ENCODE measurements at regions not wholly inside any gene's neighbourhood (a gene's known extent, or its start where the extent isn't known, plus 50 kb on each side); places are given as distances from the start of the nearest gene placed in this dataset.

- Histone ChIP-seq H3K36me3 (no peaks in the 10 kb centered on the region), H3K4me3 (peak overlapping the region in 1 of 2 donors; percentile 11), H3K9me3 (no peaks in the 10 kb centered on the region), H3K27me3 (no peaks in the 10 kb centered on the region), H3K27ac (no peak overlapping the region), H3K4me1 (peaks cover 0 to 24% of the 10 kb centered on the region in 2 donors)
- TF ChIP-seq CTCF (IDR thresholded peaks at IDR 0.05), result no peak
- DNase-seq (ENCODE audit: low spot score), result no peak
These were observed 119.2 kb downstream of the ACKR3 start for GRCh38 chr2:236688563-236689392.

- no peak overlapping the region for H3K27ac ChIP-seq
- TF ChIP-seq CTCF (IDR thresholded peaks at IDR 0.05), result no peak
- no peaks in the 10 kb centered on the region for H3K9me3 ChIP-seq
- peaks cover 0 to 24% of the 10 kb centered on the region in 2 donors for H3K4me1 ChIP-seq
- no peaks in the 10 kb centered on the region for H3K36me3 ChIP-seq
- H3K4me3 ChIP-seq, result no peak overlapping the region
- no peaks in the 10 kb centered on the region for H3K27me3 ChIP-seq
- no peak for DNase-seq (ENCODE audit: low spot score)
These were observed 119.7 kb downstream of the ACKR3 start for GRCh38 chr2:236689393-236689700.

- no peak for DNase-seq (ENCODE audit: low spot score)
- H3K4me1 ChIP-seq, result peaks cover 0 to 24% of the 10 kb centered on the region in 2 donors
- H3K36me3 ChIP-seq, result no peaks in the 10 kb centered on the region
- no peak overlapping the region for H3K27ac ChIP-seq
- no peaks in the 10 kb centered on the region for H3K27me3 ChIP-seq
- H3K9me3 ChIP-seq, result no peaks in the 10 kb centered on the region
- TF ChIP-seq CTCF (IDR thresholded peaks at IDR 0.05), result no peak
- H3K4me3 ChIP-seq, result no peak overlapping the region
These were observed 120.4 kb downstream of the ACKR3 start for GRCh38 chr2:236689981-236690380.

DNA sequence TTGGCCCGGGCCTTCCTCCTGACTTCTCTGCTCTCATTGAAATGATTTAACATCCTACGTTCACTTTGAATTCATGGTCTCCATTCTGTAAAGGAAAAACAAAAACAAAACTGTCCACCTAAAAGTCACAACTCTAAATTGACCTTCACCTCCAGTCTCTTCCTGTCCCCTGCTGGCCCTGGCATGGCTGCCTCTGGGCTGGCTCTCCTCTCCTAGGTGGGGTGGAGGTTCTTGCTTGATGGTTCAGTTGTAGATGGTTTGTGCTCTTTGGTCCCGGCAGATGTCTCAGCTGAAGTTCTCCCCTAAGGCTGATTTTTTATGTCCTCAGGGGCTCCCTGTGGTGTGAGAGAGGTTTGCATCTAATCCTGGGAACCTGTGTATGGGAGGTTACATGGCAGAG is 121.1 kb downstream of the ACKR3 start:
- Histone ChIP-seq H3K27me3 (no peaks in the 10 kb centered on the region), H3K27ac (no peak overlapping the region), H3K4me3 (no peak overlapping the region), H3K9me3 (no peaks in the 10 kb centered on the region), H3K4me1 (peaks cover 0 to 24% of the 10 kb centered on the region in 2 donors), H3K36me3 (no peaks in the 10 kb centered on the region)
- no peak for DNase-seq (ENCODE audit: low spot score)
- no peak for TF ChIP-seq CTCF (IDR thresholded peaks at IDR 0.05)

DNA sequence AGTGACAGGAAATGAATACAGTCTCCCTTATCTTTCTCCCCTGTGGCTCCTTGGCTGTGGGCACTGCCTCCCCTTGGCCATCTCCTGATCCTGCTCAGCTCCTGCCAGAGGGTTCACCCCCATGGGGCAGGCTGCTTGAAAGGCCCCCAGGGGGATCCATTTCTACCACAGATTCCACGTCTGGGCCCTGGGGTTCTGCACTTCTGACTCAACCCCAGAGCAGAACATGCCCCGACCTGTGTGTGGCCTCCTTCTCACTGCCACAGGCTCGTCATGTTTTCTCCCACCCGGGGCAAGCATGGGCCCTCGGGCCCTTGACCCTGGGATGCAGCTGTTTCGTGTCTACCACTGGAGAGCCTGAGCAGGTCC is 122.2 kb downstream of the ACKR3 start:
- Histone ChIP-seq H3K4me1 (peaks cover 0 to 24% of the 10 kb centered on the region in 2 donors), H3K36me3 (no peaks in the 10 kb centered on the region), H3K4me3 (no peak overlapping the region), H3K9me3 (no peaks in the 10 kb centered on the region), H3K27me3 (no peaks in the 10 kb centered on the region), H3K27ac (no peak overlapping the region)
- no peak for DNase-seq (ENCODE audit: low spot score)
- no peak for TF ChIP-seq CTCF (IDR thresholded peaks at IDR 0.05)

DNA sequence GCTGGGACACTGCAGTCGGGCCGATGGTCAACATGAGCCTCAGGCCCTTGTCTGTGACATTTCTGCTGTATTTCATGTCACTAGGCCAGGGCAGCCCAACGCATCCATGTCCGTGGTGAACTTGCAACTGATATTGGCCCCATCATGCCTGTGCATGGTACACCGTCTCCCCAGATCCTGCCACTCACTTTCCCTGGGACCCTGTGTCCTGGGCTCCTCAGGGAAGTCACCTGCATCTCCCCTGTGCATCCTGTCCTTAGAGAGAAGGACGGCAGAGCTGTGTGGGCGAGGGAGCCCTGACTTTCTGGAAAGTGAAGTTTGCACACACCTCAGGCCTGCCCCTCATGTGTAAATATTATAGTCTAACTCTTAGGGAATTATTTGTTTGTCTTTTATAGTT is 123.3 kb downstream of the ACKR3 start:
- no peaks in the 10 kb centered on the region for H3K27me3 ChIP-seq
- peaks cover 0 to 16% of the 10 kb centered on the region in 2 donors for H3K4me1 ChIP-seq
- H3K9me3 ChIP-seq, result no peaks in the 10 kb centered on the region
- H3K4me3 ChIP-seq, result no peak overlapping the region
- H3K36me3 ChIP-seq, result no peaks in the 10 kb centered on the region
- no peak for TF ChIP-seq CTCF (IDR thresholded peaks at IDR 0.05)
- DNase-seq (ENCODE audit: low spot score), result no peak
- no peak overlapping the region for H3K27ac ChIP-seq
